ENCODE measurements at regions not wholly inside any gene's neighbourhood (a gene's known extent, or its start where the extent isn't known, plus 50 kb on each side); places are given as distances from the start of the nearest gene placed in this dataset.

DNA sequence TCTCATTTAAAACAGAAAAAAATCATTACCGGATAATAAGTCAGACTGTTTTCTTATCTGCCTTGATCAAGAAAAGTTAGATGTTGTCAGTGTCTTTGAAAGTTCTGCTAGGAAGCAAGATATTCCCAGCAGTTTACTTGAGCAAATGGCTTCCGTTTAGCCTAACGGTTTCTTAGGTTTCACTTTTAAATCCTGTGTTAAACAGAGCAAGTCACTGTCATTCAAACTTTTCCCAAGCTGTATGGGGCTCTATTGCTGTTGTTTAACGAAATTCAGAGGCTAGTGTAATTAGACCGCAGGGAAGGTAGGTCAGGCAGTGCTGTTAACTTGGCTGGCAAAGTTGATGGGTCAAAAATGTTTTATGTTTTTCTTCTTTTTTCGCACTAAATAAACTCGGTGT lies 80.3 kb upstream of the NEIL3 start:
- TF ChIP-seq, protein P1, sequence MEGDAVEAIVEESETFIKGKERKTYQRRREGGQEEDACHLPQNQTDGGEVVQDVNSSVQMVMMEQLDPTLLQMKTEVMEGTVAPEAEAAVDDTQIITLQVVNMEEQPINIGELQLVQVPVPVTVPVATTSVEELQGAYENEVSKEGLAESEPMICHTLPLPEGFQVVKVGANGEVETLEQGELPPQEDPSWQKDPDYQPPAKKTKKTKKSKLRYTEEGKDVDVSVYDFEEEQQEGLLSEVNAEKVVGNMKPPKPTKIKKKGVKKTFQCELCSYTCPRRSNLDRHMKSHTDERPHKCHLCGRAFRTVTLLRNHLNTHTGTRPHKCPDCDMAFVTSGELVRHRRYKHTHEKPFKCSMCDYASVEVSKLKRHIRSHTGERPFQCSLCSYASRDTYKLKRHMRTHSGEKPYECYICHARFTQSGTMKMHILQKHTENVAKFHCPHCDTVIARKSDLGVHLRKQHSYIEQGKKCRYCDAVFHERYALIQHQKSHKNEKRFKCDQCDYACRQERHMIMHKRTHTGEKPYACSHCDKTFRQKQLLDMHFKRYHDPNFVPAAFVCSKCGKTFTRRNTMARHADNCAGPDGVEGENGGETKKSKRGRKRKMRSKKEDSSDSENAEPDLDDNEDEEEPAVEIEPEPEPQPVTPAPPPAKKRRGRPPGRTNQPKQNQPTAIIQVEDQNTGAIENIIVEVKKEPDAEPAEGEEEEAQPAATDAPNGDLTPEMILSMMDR (IDR thresholded peaks at IDR 0.05) = no peak
- TF ChIP-seq POLR2A (IDR thresholded peaks at IDR 0.05) = no peak
- Histone ChIP-seq H3K4me1 (no peaks in the 10 kb centered on the region), H3K36me3 (ENCODE audit: low read depth, missing control alignments) (no peaks in the 10 kb centered on the region), H3K4me3 (no peak overlapping the region), H3K9me3 (no peaks in the 10 kb centered on the region), H3K27me3 (no peaks in the 10 kb centered on the region), H3K27ac (no peak overlapping the region)
- intact Hi-C loops (cut with DNase I; ENCODE audit: low total_unique reads) = no loop called here
- WGBS, 2 donors = 30 to 39% methylated on average over 7 of the region's 7 CpGs
- DNase-seq = no peak

GRCh38 chr4:177232473-177232872 lies 77.2 kb upstream of the NEIL3 start:
- no peak overlapping the region for H3K27ac ChIP-seq
- DNase-seq = no peak
- TF ChIP-seq POLR2A (IDR thresholded peaks at IDR 0.05) = no peak
- TF ChIP-seq, protein P1 (IDR thresholded peaks at IDR 0.05) = no peak
- intact Hi-C loops (cut with DNase I; ENCODE audit: low total_unique reads) = no loop called here
- no peak overlapping the region for H3K4me3 ChIP-seq
- H3K36me3 ChIP-seq (ENCODE audit: low read depth, missing control alignments) = no peaks in the 10 kb centered on the region
- H3K4me1 ChIP-seq = no peaks in the 10 kb centered on the region
- no peaks in the 10 kb centered on the region for H3K27me3 ChIP-seq
- H3K9me3 ChIP-seq = no peaks in the 10 kb centered on the region

DNA sequence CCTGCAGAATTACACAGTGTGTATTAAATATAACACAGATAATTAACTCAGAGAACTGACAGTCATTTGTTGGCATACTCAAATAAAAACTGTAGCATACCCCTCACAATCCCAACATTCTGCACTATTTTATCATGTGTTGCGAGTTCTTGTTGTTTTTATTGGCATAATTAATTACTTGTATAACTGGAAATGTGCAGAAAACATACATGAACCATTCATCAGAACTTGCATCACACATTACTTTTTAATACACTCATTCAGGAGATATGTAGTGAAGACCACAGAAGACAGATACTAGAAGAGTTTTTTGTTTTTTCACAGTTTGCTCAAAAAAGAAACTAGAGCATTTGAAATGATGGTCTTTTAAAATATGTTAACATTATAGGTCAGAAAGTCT lies 74.6 kb upstream of the NEIL3 start:
- 76 to 85% methylated on average over 1 of the region's 1 CpG for WGBS, 2 donors
- Histone ChIP-seq H3K4me1 (no peaks in the 10 kb centered on the region), H3K4me3 (no peak overlapping the region), H3K36me3 (ENCODE audit: low read depth, missing control alignments) (no peaks in the 10 kb centered on the region), H3K27me3 (no peaks in the 10 kb centered on the region), H3K9me3 (no peaks in the 10 kb centered on the region), H3K27ac (no peak overlapping the region)
- TF ChIP-seq POLR2A (IDR thresholded peaks at IDR 0.05) = no peak
- TF ChIP-seq, protein P1 (IDR thresholded peaks at IDR 0.05) = no peak
- intact Hi-C loops (cut with DNase I; ENCODE audit: low total_unique reads) = no loop called here
- DNase-seq = no peak

GRCh38 chr4:177236886-177237285 lies 72.8 kb upstream of the NEIL3 start:
- Histone ChIP-seq H3K4me1 (no peaks in the 10 kb centered on the region), H3K36me3 (ENCODE audit: low read depth, missing control alignments) (no peaks in the 10 kb centered on the region), H3K9me3 (no peaks in the 10 kb centered on the region), H3K4me3 (no peak overlapping the region), H3K27me3 (no peaks in the 10 kb centered on the region), H3K27ac (no peak overlapping the region)
- intact Hi-C loops (cut with DNase I; ENCODE audit: low total_unique reads) = no loop called here
- DNase-seq = no peak
- TF ChIP-seq, protein P1 (IDR thresholded peaks at IDR 0.05) = no peak
- no peak for TF ChIP-seq POLR2A (IDR thresholded peaks at IDR 0.05)
- 87 to 96% methylated on average over 4 of the region's 4 CpGs for WGBS, 2 donors

GRCh38 chr4:177237291-177237690 lies 72.4 kb upstream of the NEIL3 start:
- Histone ChIP-seq H3K27me3 (no peaks in the 10 kb centered on the region), H3K4me3 (no peak overlapping the region), H3K27ac (no peak overlapping the region), H3K9me3 (no peaks in the 10 kb centered on the region), H3K4me1 (no peaks in the 10 kb centered on the region), H3K36me3 (ENCODE audit: low read depth, missing control alignments) (no peaks in the 10 kb centered on the region)
- TF ChIP-seq, protein P1 (IDR thresholded peaks at IDR 0.05) = no peak
- TF ChIP-seq POLR2A (IDR thresholded peaks at IDR 0.05) = no peak
- intact Hi-C loops (cut with DNase I; ENCODE audit: low total_unique reads) = no loop called here
- WGBS, 2 donors = 82 to 85% methylated on average over 2 of the region's 2 CpGs
- no peak for DNase-seq

Data from testis (tissue), 2 donors.